HepG2 (cell line): ENCODE measurements at regions not wholly inside any gene's neighbourhood (a gene's known extent, or its start where the extent isn't known, plus 50 kb on each side); places are given as distances from the start of the nearest gene placed in this dataset.

Experiments
- ATAC-seq: fragments of 200-7000 bp; cut with Tn5 transposase; 3 replicates; pipeline ENCODE4 v1.9.1; 2020; ENCODE audit warnings: mild to moderate bottlenecking, moderate library complexity
- BruUV-seq: library from RNA; stranded (reverse); fragments of 400-500 nt; replicated peaks from 2 replicates; lab custom pipeline; 2021; lab: Mats Ljungman, UMichigan
- CTCF ChIA-PET: fragments of 300-600 bp; formaldehyde crosslinking; extraction: SDS; loops from one replicate; lab custom pipeline; 2021; ENCODE audit warnings: low total read pairs, inconsistent platforms, low intra/inter-chr PET ratio; lab: Yijun Ruan, JAX
- POLR2A ChIA-PET: fragments of 350-600 bp; sonication (Branson Sonifier 250); formaldehyde crosslinking; loops from one replicate; lab custom pipeline; 2020; ENCODE audit warnings: antibody characterized with exemption, inconsistent platforms; lab: Yijun Ruan, JAX
- DNase-seq: peaks from one replicate; pipeline ENCODE4 v3.0.0-alpha.2; 2015; ENCODE audit warnings: low spot score
- FAIRE-seq: peaks from 3 replicates; lab custom pipeline; 2011; peaks lifted over from hg19 to GRCh38; lab: Jason Lieb, UNC
- H2AFZ ChIP-seq: one replicate; pipeline ENCODE4 v1.6.1; 2011; ENCODE audit warnings: low read length, inconsistent platforms
- H3K27ac ChIP-seq: fragments of 300-600 bp; 3 replicates; pipeline ENCODE4 v1.8.0; 2011; ENCODE audit warnings: mixed run types, mild to moderate bottlenecking, mixed read lengths, low read length, inconsistent platforms; ENCODE audit not compliant: insufficient read depth; ENCODE audit errors: extremely low read length
- H3K27me3 ChIP-seq, 2 experiments: fragments of 200-600 bp in 1 of 2; 2 replicates in 1 of 2; 3 replicates in 1 of 2; pipeline versions ENCODE4 v1.6.0 to v1.8.0; 2011; ENCODE audit warnings: low read length in 2 of 2, mild to moderate bottlenecking in 2 of 2, moderate library complexity in 2 of 2, inconsistent platforms in 1 of 2; ENCODE audit not compliant: insufficient read depth in 2 of 2, control insufficient read depth in 1 of 2
- H3K36me3 ChIP-seq, 2 experiments: fragments of 200-600 bp in 1 of 2; replicated peaks in 1 of 2; 2 replicates in 1 of 2; 3 replicates in 1 of 2; pipeline versions ENCODE4 v1.5.1 to v1.8.0; 2011; ENCODE audit warnings: low read length in 2 of 2, inconsistent platforms in 1 of 2; ENCODE audit not compliant: insufficient read depth in 2 of 2, control insufficient read depth in 1 of 2
- H3K4me1 ChIP-seq: 2 replicates; pipeline ENCODE4 v1.5.1; 2012; ENCODE audit warnings: low read length, inconsistent platforms; ENCODE audit not compliant: insufficient read depth
- H3K4me2 ChIP-seq: 2 replicates; pipeline ENCODE4 v1.6.0; 2011; ENCODE audit warnings: low read depth, low read length, inconsistent platforms
- H3K4me3 ChIP-seq, 3 experiments: fragments of 200-600 bp in 1 of 3; sonication (generic), shearing (Covaris generic) in 1 of 3; replicated peaks in 1 of 3; 2 replicates each; pipeline ENCODE4 v1.5.1; 2011 to 2016; ENCODE audit warnings: low read length in 3 of 3, inconsistent platforms in 2 of 3, low read depth in 2 of 3, mild to moderate bottlenecking in 2 of 3, control low read depth in 1 of 3, mixed read lengths in 1 of 3; ENCODE audit not compliant: insufficient read depth in 1 of 3
- H3K79me2 ChIP-seq: one replicate; pipeline ENCODE4 v1.6.1; 2011; ENCODE audit warnings: low read length, inconsistent platforms; ENCODE audit not compliant: insufficient read depth
- H3K9ac ChIP-seq: 2 replicates; pipeline ENCODE4 v1.6.0; 2011; ENCODE audit warnings: mild to moderate bottlenecking, low read depth, low read length, inconsistent platforms; ENCODE audit not compliant: insufficient read depth
- H3K9me3 ChIP-seq: 2 replicates; pipeline ENCODE4 v1.5.1; 2012; ENCODE audit warnings: mild to moderate bottlenecking, low read length
- H4K20me1 ChIP-seq: 2 replicates; pipeline ENCODE4 v1.6.0; 2011; ENCODE audit warnings: inconsistent platforms, mild to moderate bottlenecking, low read length, moderate library complexity; ENCODE audit not compliant: insufficient read depth
- HES4 ChIP-seq: sonication (generic); formaldehyde crosslinking; IDR thresholded peaks from 2 replicates; pipeline ENCODE4 v1.9.0; 2021; ENCODE audit warnings: mild to moderate bottlenecking, missing genetic modification reagents, borderline replicate concordance
- KDM3A ChIP-seq: IDR thresholded peaks from 2 replicates; pipeline ENCODE4 v1.6.1; 2018; ENCODE audit warnings: low read depth, missing compliant biosample characterization
- MEIS1 ChIP-seq: sonication (generic); formaldehyde crosslinking; IDR thresholded peaks from 2 replicates; pipeline ENCODE4 v1.9.0; 2021; ENCODE audit warnings: mild to moderate bottlenecking, missing genetic modification reagents, moderate library complexity, borderline replicate concordance
- MYC ChIP-seq: sonication (generic); formaldehyde crosslinking; IDR thresholded peaks from 2 replicates; pipeline ENCODE4 v1.9.0; 2021; ENCODE audit warnings: missing genetic modification reagents, borderline replicate concordance
- POLR2A ChIP-seq, 2 experiments: IDR thresholded peaks; 2 replicates each; pipeline ENCODE4 v1.6.1; 2011; ENCODE audit warnings: low read depth in 2 of 2, low read length in 2 of 2, mild to moderate bottlenecking in 1 of 2, moderate library complexity in 1 of 2; ENCODE audit not compliant: insufficient read depth in 1 of 2
- YY1 ChIP-seq: IDR thresholded peaks from 2 replicates; pipeline ENCODE4 v1.6.1; 2011; ENCODE audit warnings: low read length, low read depth, moderate library complexity, mild to moderate bottlenecking; ENCODE audit not compliant: insufficient read depth, insufficient replicate concordance
- ZNF274 ChIP-seq: sonication (generic); formaldehyde crosslinking; IDR thresholded peaks from 2 replicates; pipeline ENCODE4 v1.5.1; 2020; ENCODE audit warnings: mild to moderate bottlenecking, missing genetic modification reagents
- ZNF703 ChIP-seq: sonication (generic); formaldehyde crosslinking; IDR thresholded peaks from 2 replicates; pipeline ENCODE4 v1.5.1; 2020; ENCODE audit warnings: missing genetic modification reagents, mild to moderate bottlenecking, moderate library complexity, borderline replicate concordance
- WGBS: methylation state at CpG from one replicate; pipeline ENCODE4 v1.1.6; 2017; ENCODE audit warnings: low lambda C conversion rate; 5-methylcytosine and 5-hydroxymethylcytosine counted together
- in situ Hi-C: cut with HindIII; loops from 2 replicates; pipeline ENCODE4 v1.10.0; 2017; ENCODE audit warnings: low pct_unique_long_range_greater_than_20kb; ENCODE audit not compliant: extremely low pct_ligation_motif_present
- intact Hi-C: fragments of 100-400 bp; cut with micrococcal nuclease; formaldehyde crosslinking; loops from one replicate; pipeline ENCODE4 v1.10.0; 2022; ENCODE audit not compliant: unreplicated experiment
- TF ChIP-seq, protein P1 (sequence below): sonication (generic); formaldehyde crosslinking; IDR thresholded peaks from 2 replicates; pipeline ENCODE4 v1.4.0; 2020; ENCODE audit warnings: missing genetic modification reagents

- Histone ChIP-seq H2AFZ (no peak overlapping the region), H3K36me3 (no peaks in the 10 kb centered on the region)
- no peak for FAIRE-seq
Observed at GRCh38 chr21:21714426-21714825, 716.2 kb downstream of the NCAM2 start.

GRCh38 chr21:21715266-21715969 is 717.2 kb downstream of the NCAM2 start:
- no TSS peak for BruUV-seq
- CTCF ChIA-PET, result no interaction called here
- Histone ChIP-seq H3K4me2 (no peak overlapping the region), H3K79me2 (no peaks in the 10 kb centered on the region)
- in situ Hi-C loops, result no loop called here
- WGBS, result 27% methylated on average over 7 of the region's 7 CpGs
- TF ChIP-seq HES4 (CRISPR knock-in tag), result no peak
- no peak for TF ChIP-seq ZNF274
- no peak for TF ChIP-seq POLR2A (IDR thresholded peaks at IDR 0.05; ENCODE audit: insufficient read depth in 1 of 2, low read depth in 2 of 2, low read length in 2 of 2)
- TF ChIP-seq MEIS1, result no peak
- TF ChIP-seq, all 625 proteins: peak for 0
- H3K36me3 ChIP-seq, result no peaks in the 10 kb centered on the region
- H3K9ac ChIP-seq, result no peak overlapping the region
- ATAC-seq (no peak), FAIRE-seq (no peak), DNase-seq (no peak)
- POLR2A ChIA-PET, result no interaction called here
- H3K27me3 ChIP-seq, result no peaks in the 10 kb centered on the region
- no peak overlapping the region for H2AFZ ChIP-seq
- no peak overlapping the region for H3K27ac ChIP-seq
- no peaks in the 10 kb centered on the region for H3K4me1 ChIP-seq
- H3K9me3 ChIP-seq, result peaks cover 70% of the 10 kb centered on the region
- no peak overlapping the region for H3K4me3 ChIP-seq
- no peaks in the 10 kb centered on the region for H4K20me1 ChIP-seq
- intact Hi-C loops, result no loop called here

More at GRCh38 chr21:21714426-21714825, 716.2 kb downstream of the NCAM2 start:
- WGBS, result 8% methylated on average over 2 of the region's 2 CpGs
- no peaks in the 10 kb centered on the region for H3K4me1 ChIP-seq
- in situ Hi-C loops, result no loop called here
- H4K20me1 ChIP-seq, result no peaks in the 10 kb centered on the region
- ATAC-seq, result no peak
- intact Hi-C loops, result no loop called here
- no TSS peak for BruUV-seq
- H3K27ac ChIP-seq, result no peak overlapping the region
- H3K9ac ChIP-seq, result no peak overlapping the region
- no peak overlapping the region for H3K4me3 ChIP-seq
- peaks cover 68% of the 10 kb centered on the region for H3K9me3 ChIP-seq
- no peak overlapping the region for H3K4me2 ChIP-seq
- no peaks in the 10 kb centered on the region for H3K27me3 ChIP-seq
- POLR2A ChIA-PET, result no interaction called here
- TF ChIP-seq, protein P1, sequence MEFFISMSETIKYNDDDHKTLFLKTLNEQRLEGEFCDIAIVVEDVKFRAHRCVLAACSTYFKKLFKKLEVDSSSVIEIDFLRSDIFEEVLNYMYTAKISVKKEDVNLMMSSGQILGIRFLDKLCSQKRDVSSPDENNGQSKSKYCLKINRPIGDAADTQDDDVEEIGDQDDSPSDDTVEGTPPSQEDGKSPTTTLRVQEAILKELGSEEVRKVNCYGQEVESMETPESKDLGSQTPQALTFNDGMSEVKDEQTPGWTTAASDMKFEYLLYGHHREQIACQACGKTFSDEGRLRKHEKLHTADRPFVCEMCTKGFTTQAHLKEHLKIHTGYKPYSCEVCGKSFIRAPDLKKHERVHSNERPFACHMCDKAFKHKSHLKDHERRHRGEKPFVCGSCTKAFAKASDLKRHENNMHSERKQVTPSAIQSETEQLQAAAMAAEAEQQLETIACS, result no peak
- TF ChIP-seq KDM3A (CRISPR knock-in tag) (no peak), ZNF703 (no peak), MYC (CRISPR knock-in tag) (no peak), YY1 (no peak)
- H3K79me2 ChIP-seq, result no peaks in the 10 kb centered on the region
- no peak for DNase-seq
- CTCF ChIA-PET, result no interaction called here
